Thoracic aorta (tissue), 2 donors: ENCODE measurements at regions not wholly inside any gene's neighbourhood (a gene's known extent, or its start where the extent isn't known, plus 50 kb on each side); places are given as distances from the start of the nearest gene placed in this dataset.

Experiments
- ATAC-seq: fragments of 150-250 bp; one replicate; pipeline ENCODE4 v1.8.0; 2017; ENCODE audit warnings: low read depth; ENCODE audit not compliant: insufficient number of reproducible peaks, low FRiP score
- DNase-seq: peaks from one replicate; pipeline ENCODE4 v3.0.0-alpha.2; 2020; ENCODE audit warnings: low spot score
- H3K27ac ChIP-seq, 2 donors: fragments of 200-600 bp; sonication (generic); 1 replicate in 1 of 2; 2 replicates in 1 of 2; pipeline ENCODE4 v1.5.1; 2016; ENCODE audit warnings: mild to moderate bottlenecking in 2 of 2, moderate library complexity in 2 of 2
- H3K27me3 ChIP-seq: fragments of 200-600 bp; sonication (generic); replicated peaks from 2 replicates; pipeline ENCODE4 v1.6.0; 2016; ENCODE audit warnings: mild to moderate bottlenecking; ENCODE audit not compliant: insufficient read depth
- H3K36me3 ChIP-seq: fragments of 200-600 bp; sonication (generic); one replicate; pipeline ENCODE4 v1.5.1; 2016
- H3K4me1 ChIP-seq, 2 donors: fragments of 200-600 bp; sonication (generic); 1 replicate in 1 of 2; 2 replicates in 1 of 2; pipeline versions ENCODE4 v1.5.1 to v1.6.0; 2016; ENCODE audit warnings: low read depth in 2 of 2, mild to moderate bottlenecking in 1 of 2; ENCODE audit not compliant: control insufficient read depth in 1 of 2
- H3K4me3 ChIP-seq: fragments of 200-600 bp; sonication (generic); 2 replicates; pipeline ENCODE4 v1.5.1; 2016; ENCODE audit warnings: mild to moderate bottlenecking
- H3K9me3 ChIP-seq: fragments of 200-600 bp; sonication (generic); 2 replicates; pipeline ENCODE4 v1.5.1; 2016
- CTCF ChIP-seq: fragments of 200-600 bp; sonication (generic); IDR thresholded peaks from one replicate; pipeline ENCODE4 v1.5.1; 2019; ENCODE audit warnings: antibody characterized with exemption

- Histone ChIP-seq H3K9me3 (peaks cover 3% of the 10 kb centered on the region), H3K27ac (no peak overlapping the region), H3K36me3 (no peaks in the 10 kb centered on the region), H3K4me1 (no peaks in the 10 kb centered on the region), H3K27me3 (no peaks in the 10 kb centered on the region), H3K4me3 (no peak overlapping the region)
- no peak for TF ChIP-seq CTCF
- DNase-seq: no peak
- ATAC-seq: no peak
Observed at GRCh38 chr13:74919914-74920313, 562.1 kb downstream of the TBC1D4 start.

- no peaks in the 10 kb centered on the region for H3K27me3 ChIP-seq
- ATAC-seq: no peak
Observed at GRCh38 chr13:74912898-74913297, 569.1 kb downstream of the TBC1D4 start.

GRCh38 chr13:74910415-74910814 is 571.6 kb downstream of the TBC1D4 start:
- H3K27ac ChIP-seq: no peak overlapping the region
- no peaks in the 10 kb centered on the region for H3K9me3 ChIP-seq
- no peak for TF ChIP-seq CTCF
- DNase-seq (no peak), ATAC-seq (no peak)
- H3K4me1 ChIP-seq: no peaks in the 10 kb centered on the region
- no peaks in the 10 kb centered on the region for H3K27me3 ChIP-seq
- no peak overlapping the region for H3K4me3 ChIP-seq
- H3K36me3 ChIP-seq: no peaks in the 10 kb centered on the region

More at GRCh38 chr13:74912898-74913297, 569.1 kb downstream of the TBC1D4 start:
- Histone ChIP-seq H3K9me3 (no peaks in the 10 kb centered on the region), H3K27ac (no peak overlapping the region), H3K36me3 (no peaks in the 10 kb centered on the region), H3K4me1 (no peaks in the 10 kb centered on the region), H3K4me3 (no peak overlapping the region)
- no peak for TF ChIP-seq CTCF
- DNase-seq: no peak

GRCh38 chr13:74907788-74908187 is 574.2 kb downstream of the TBC1D4 start:
- no peak overlapping the region for H3K4me3 ChIP-seq
- H3K27me3 ChIP-seq: no peaks in the 10 kb centered on the region
- no peak overlapping the region for H3K27ac ChIP-seq
- no peaks in the 10 kb centered on the region for H3K4me1 ChIP-seq
- DNase-seq (no peak), ATAC-seq (no peak)
- TF ChIP-seq CTCF: no peak
- H3K36me3 ChIP-seq: no peaks in the 10 kb centered on the region
- H3K9me3 ChIP-seq: no peaks in the 10 kb centered on the region

- no peak for DNase-seq
- TF ChIP-seq CTCF: no peak
- H3K4me1 ChIP-seq: no peaks in the 10 kb centered on the region
- ATAC-seq: no peak
- H3K36me3 ChIP-seq: no peaks in the 10 kb centered on the region
- H3K9me3 ChIP-seq: no peaks in the 10 kb centered on the region
- H3K4me3 ChIP-seq: no peak overlapping the region
- H3K27me3 ChIP-seq: no peaks in the 10 kb centered on the region
- H3K27ac ChIP-seq: no peak overlapping the region
Observed at GRCh38 chr13:74904556-74904955, 577.4 kb downstream of the TBC1D4 start.
